ENCODE measurements at regions not wholly inside any gene's neighbourhood (a gene's known extent, or its start where the extent isn't known, plus 50 kb on each side); places are given as distances from the start of the nearest gene placed in this dataset.

GRCh38 chr9:85417674-85418073 is 324.1 kb downstream of the AGTPBP1 start:
- in situ Hi-C loops (cut with MboI; ENCODE audit: low sequenced_read_pairs) = no loop called here
- no peak overlapping the region for H3K56ac ChIP-seq (ENCODE audit: extremely low read depth, insufficient read depth, low read length)
- no peaks in the 10 kb centered on the region for H3K9me1 ChIP-seq (ENCODE audit: insufficient read depth, low read length)
- H4K20me1 ChIP-seq (ENCODE audit: insufficient read depth, low read length) = no peaks in the 10 kb centered on the region
- no peak overlapping the region for H4K5ac ChIP-seq (ENCODE audit: low read depth, low read length)
- no peak overlapping the region for H3K23ac ChIP-seq (ENCODE audit: low read depth, low read length)
- H3K4me3 ChIP-seq (ENCODE audit: insufficient read depth, low read depth, low read length) = no peak overlapping the region
- no peak overlapping the region for H2BK20ac ChIP-seq (ENCODE audit: low read depth, low read length)
- no peak overlapping the region for H3K14ac ChIP-seq (replicated peaks; ENCODE audit: low read depth, low read length)
- no peak overlapping the region for H2BK5ac ChIP-seq (ENCODE audit: low read depth, low read length, poor library complexity, severe bottlenecking)
- H2BK120ac ChIP-seq (ENCODE audit: low read depth, low read length) = no peak overlapping the region
- no peaks in the 10 kb centered on the region for H3K79me1 ChIP-seq (ENCODE audit: low read depth in 1 of 2, low read length in 2 of 2)
- no peak overlapping the region for H2AK5ac ChIP-seq (ENCODE audit: low read depth, low read length)
- H4K91ac ChIP-seq (ENCODE audit: insufficient read depth, low read depth, low read length) = no peak overlapping the region
- no peak overlapping the region for H3K18ac ChIP-seq (ENCODE audit: low read depth, low read length)
- no TSS peak for BruUV-seq (replicated peaks)
- no peak overlapping the region for H2BK15ac ChIP-seq (ENCODE audit: low read depth, low read length)
- ATAC-seq (ENCODE audit: low read depth) = no peak
- no peaks in the 10 kb centered on the region for H3K4me1 ChIP-seq (ENCODE audit: control insufficient read depth, insufficient read depth, low read length)
- H3K4me2 ChIP-seq (ENCODE audit: low read depth, low read length) = no peak overlapping the region
- H4K8ac ChIP-seq (ENCODE audit: low read depth in 2 of 2, low read length in 2 of 2) = no peak overlapping the region
- dilution Hi-C loops (cut with HindIII; ENCODE audit: low sequenced_read_pairs, unreplicated experiment) = no loop called here
- ChIA-PET POLR2A (ENCODE audit: unreplicated experiment) (no interaction called here), CTCF (no interaction called here)
- no peaks in the 10 kb centered on the region for H3K36me3 ChIP-seq (ENCODE audit: control insufficient read depth, insufficient read depth, low read length)
- no peak overlapping the region for H2AK9ac ChIP-seq (replicated peaks; ENCODE audit: low read depth, low read length, poor library complexity)
- H3K4ac ChIP-seq (ENCODE audit: low read depth, low read length) = no peak overlapping the region
- H3K9ac ChIP-seq (ENCODE audit: low read depth, low read length) = no peak overlapping the region
- no peak for DNase-seq
- H2AFZ ChIP-seq (replicated peaks; ENCODE audit: low read length, poor library complexity) = no peak overlapping the region
- intact Hi-C loops (cut with micrococcal nuclease) = no loop called here
- peaks cover 26% of the 10 kb centered on the region for H3K9me3 ChIP-seq (ENCODE audit: control insufficient read depth, insufficient read depth, low read length)
- no peaks in the 10 kb centered on the region for H3K27me3 ChIP-seq (ENCODE audit: control insufficient read depth, insufficient read depth, low read length)
- TF ChIP-seq BHLHE40 (IDR thresholded peaks at IDR 0.05; ENCODE audit: low read depth, low read length) = no peak
- TF ChIP-seq SMC3 (IDR thresholded peaks at IDR 0.05; ENCODE audit: low read depth, low read length) = no peak
- no CpG with 5 or more reads among the region's 3 CpGs for WGBS, 2 experiments (ENCODE audit: extremely low coverage in 2 of 2, insufficient read length in 1 of 2)
- H3K27ac ChIP-seq (ENCODE audit: insufficient read depth, low read length) = no peak overlapping the region
